ENCODE measurements at regions not wholly inside any gene's neighbourhood (a gene's known extent, or its start where the extent isn't known, plus 50 kb on each side); places are given as distances from the start of the nearest gene placed in this dataset.

- no peak for TF ChIP-seq ZNF532 (CRISPR knock-in tag; IDR thresholded peaks at IDR 0.05; ENCODE audit: borderline replicate concordance)
- TF ChIP-seq PRDM15 (CRISPR knock-in tag; IDR thresholded peaks at IDR 0.05) = no peak
- no peak for TF ChIP-seq GRHL2 (CRISPR knock-in tag; IDR thresholded peaks at IDR 0.05; ENCODE audit: insufficient replicate concordance, severe bottlenecking)
Observed at GRCh38 chr10:77727481-77727880, 89.9 kb upstream of the KCNMA1 start (continued).

- no peaks in the 10 kb centered on the region for H3K36me3 Mint-ChIP-seq
- CTCF ChIA-PET = no interaction called here
- H3K27me3 Mint-ChIP-seq (ENCODE audit: low read depth) = no peaks in the 10 kb centered on the region
- no peak overlapping the region for H3K27ac Mint-ChIP-seq
- ATAC-seq = no peak
- H3K4me3 Mint-ChIP-seq = no peak overlapping the region
- peaks cover 5% of the 10 kb centered on the region; the same call in 1 of the 2 replicates for H3K9me3 Mint-ChIP-seq
- POLR2A ChIA-PET = no interaction called here
- 0 out of 2 replicates have a peak, but pooled peaks cover 2% of the 10 kb centered on the region for H3K4me1 Mint-ChIP-seq
- DNase-seq (ENCODE audit: low spot score) = no peak
- TF ChIP-seq USF1 (CRISPR knock-in tag; IDR thresholded peaks at IDR 0.05) = no peak
- no peak for TF ChIP-seq CREB1 (CRISPR knock-in tag; IDR thresholded peaks at IDR 0.05)
- TF ChIP-seq E2F1 (CRISPR knock-in tag; IDR thresholded peaks at IDR 0.05) = no peak
- TF ChIP-seq ATF3 (CRISPR knock-in tag; conservative IDR thresholded peaks at IDR 0.05) = no peak
- no peak for TF ChIP-seq NFE2L1 (CRISPR knock-in tag; IDR thresholded peaks at IDR 0.05)
- TF ChIP-seq PREB (CRISPR knock-in tag; IDR thresholded peaks at IDR 0.05; ENCODE audit: borderline replicate concordance) = no peak
- TF ChIP-seq SOX15 (CRISPR knock-in tag; IDR thresholded peaks at IDR 0.05) = no peak
- TF ChIP-seq ATF6 (CRISPR knock-in tag; IDR thresholded peaks at IDR 0.05) = no peak
- TF ChIP-seq NFYB (CRISPR knock-in tag; conservative IDR thresholded peaks at IDR 0.05; ENCODE audit: low read depth) = no peak
- no peak for TF ChIP-seq SMAD3 (CRISPR knock-in tag; IDR thresholded peaks at IDR 0.05; ENCODE audit: borderline replicate concordance)
- TF ChIP-seq EMX1 (CRISPR knock-in tag; IDR thresholded peaks at IDR 0.05) = no peak
- TF ChIP-seq TEAD4 (CRISPR knock-in tag; IDR thresholded peaks at IDR 0.05) = no peak
- TF ChIP-seq USF2 (CRISPR knock-in tag; IDR thresholded peaks at IDR 0.05) = no peak
- no peak for TF ChIP-seq AFF4 (CRISPR knock-in tag; IDR thresholded peaks at IDR 0.05; ENCODE audit: borderline replicate concordance)
- TF ChIP-seq OVOL2 (CRISPR knock-in tag; IDR thresholded peaks at IDR 0.05; ENCODE audit: borderline replicate concordance) = no peak
Observed at GRCh38 chr10:77726732-77727131, 89.1 kb upstream of the KCNMA1 start.

All from WTC11 (cell line).